ENCODE measurements at regions not wholly inside any gene's neighbourhood (a gene's known extent, or its start where the extent isn't known, plus 50 kb on each side); places are given as distances from the start of the nearest gene placed in this dataset.
"Not testable (repeated sequence)": the region's sequence is repeated elsewhere in the genome, so short reads cannot be mapped to it uniquely, and the experiment has no call there.

DNA sequence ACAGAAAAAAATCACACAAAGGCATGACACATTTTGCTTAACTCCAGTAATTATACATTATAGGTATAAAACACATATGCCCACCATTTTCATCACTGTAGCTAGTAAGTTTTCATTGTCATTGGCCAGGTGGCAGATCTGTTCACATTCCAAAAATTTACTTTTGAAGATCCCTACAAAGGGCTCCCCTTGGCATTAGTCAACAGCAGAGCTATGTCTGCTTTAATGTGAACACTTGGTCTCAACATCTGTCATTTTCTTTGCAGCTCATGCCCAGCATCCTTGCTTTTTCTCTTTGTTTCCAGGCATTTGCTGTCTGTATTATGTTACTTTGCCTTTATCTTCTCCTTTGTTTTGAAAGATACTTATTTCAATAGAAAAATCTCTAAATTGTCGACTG, 519.1 kb upstream of the FOXG1 start:
- Mint-ChIP-seq H3K9me3 (peaks cover 36% of the 10 kb centered on the region), H3K27me3 (no peaks in the 10 kb centered on the region), H3K4me3 (no peak overlapping the region), H3K4me1 (ENCODE audit: low read depth) (no peaks in the 10 kb centered on the region), H3K36me3 (ENCODE audit: low read depth) (no peaks in the 10 kb centered on the region), H3K27ac (no peak overlapping the region)
- DNase-seq, result no peak

DNA sequence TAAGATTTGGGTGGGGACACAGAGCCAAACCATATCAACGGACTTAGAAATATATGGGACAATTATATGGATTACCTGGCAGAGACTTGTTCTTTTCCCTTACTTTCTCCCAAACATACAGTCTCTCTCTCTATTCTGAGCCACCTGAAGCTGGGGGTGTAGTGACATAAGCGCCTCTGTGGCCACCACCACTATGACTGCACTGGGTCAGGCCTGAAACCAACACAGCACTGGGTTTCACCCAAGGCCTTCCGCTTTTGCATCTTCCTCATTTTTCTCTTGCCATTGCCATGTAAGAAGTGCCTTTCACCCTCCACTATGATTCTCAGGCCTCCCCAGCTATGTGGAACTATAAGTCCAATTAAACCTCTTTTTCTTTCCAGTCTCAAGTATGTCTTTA, 514.5 kb upstream of the FOXG1 start:
- H3K4me3 Mint-ChIP-seq; H3K36me3 Mint-ChIP-seq (ENCODE audit: low read depth): not testable (repeated sequence)

DNA sequence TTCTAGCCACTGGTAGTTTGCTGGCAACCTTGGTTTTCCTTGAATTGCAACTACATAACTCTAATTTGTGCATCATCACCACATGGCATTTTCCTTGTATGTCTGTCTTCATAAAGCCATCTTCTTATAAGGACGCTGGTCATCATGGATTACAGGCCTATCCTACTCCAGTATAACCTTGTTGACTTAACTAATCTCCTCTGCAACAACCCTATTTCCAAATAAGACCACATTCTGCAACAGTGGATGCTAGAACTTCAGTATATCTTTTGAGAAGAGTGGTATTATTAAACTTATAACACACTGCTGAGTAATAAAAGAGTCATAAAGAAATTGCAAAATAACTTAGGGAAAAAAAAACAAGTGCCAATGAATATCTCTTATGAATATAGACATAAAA, 511.8 kb upstream of the FOXG1 start:
- no peak overlapping the region for H3K4me3 Mint-ChIP-seq
- no peak for DNase-seq
- H3K36me3 Mint-ChIP-seq (ENCODE audit: low read depth), result no peaks in the 10 kb centered on the region
- no peaks in the 10 kb centered on the region for H3K4me1 Mint-ChIP-seq (ENCODE audit: low read depth)
- H3K9me3 Mint-ChIP-seq, result peaks cover 25% of the 10 kb centered on the region
- H3K27me3 Mint-ChIP-seq, result no peaks in the 10 kb centered on the region
- H3K27ac Mint-ChIP-seq, result no peak overlapping the region

More for the DNA sequence above, 514.5 kb upstream of the FOXG1 start:
- not testable (repeated sequence) for H3K27ac Mint-ChIP-seq; DNase-seq; H3K27me3 Mint-ChIP-seq; H3K4me1 Mint-ChIP-seq (ENCODE audit: low read depth)
- H3K9me3 Mint-ChIP-seq, result peaks cover 30% of the 10 kb centered on the region

DNA sequence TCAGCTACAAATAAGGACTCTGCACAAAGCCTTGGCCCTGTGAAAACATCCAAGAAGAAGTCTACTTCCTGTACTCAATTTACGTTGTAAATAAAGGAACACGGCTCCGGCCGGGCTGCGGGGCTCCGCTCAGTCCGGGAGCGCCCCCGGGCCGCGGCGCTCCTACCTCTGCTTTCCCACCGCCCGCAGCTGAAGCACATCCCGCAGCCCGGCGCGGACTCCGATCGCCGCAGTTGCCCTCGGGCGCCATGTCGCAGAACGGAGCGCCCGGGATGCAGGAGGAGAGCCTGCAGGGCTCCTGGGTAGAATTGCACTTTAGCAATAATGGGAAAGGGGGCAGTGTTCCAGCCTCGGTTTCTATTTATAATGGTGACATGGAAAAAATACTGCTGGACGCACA, 502.3 kb upstream of the FOXG1 start:
- DNase-seq, result no peak

DNA sequence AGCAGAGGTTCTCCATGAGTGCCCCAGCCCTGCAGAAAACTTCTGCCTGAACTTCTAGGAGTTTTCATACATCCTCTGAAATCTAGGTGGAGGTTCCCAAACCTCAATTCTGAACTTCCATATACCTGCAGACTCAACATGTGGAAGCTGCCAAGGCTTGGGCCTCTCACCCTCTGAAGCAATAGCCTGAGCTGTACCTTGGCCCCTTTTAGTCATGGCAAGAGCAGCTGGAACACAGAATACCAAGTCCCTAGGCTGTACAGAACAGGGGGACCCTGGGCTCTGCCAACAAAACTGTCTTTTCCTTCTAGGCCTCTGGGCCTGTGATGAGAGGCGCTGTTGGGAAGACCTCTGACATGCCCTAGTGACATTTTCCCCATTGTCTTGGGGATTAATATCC, 494.3 kb upstream of the FOXG1 start:
- H3K4me3 Mint-ChIP-seq, result no peak overlapping the region
- DNase-seq, result no peak
- peaks cover 34% of the 10 kb centered on the region for H3K9me3 Mint-ChIP-seq
- no peak overlapping the region for H3K27ac Mint-ChIP-seq
- H3K27me3 Mint-ChIP-seq, result no peaks in the 10 kb centered on the region
- no peaks in the 10 kb centered on the region for H3K36me3 Mint-ChIP-seq (ENCODE audit: low read depth)
- H3K4me1 Mint-ChIP-seq (ENCODE audit: low read depth), result no peaks in the 10 kb centered on the region

More for the DNA sequence above, 502.3 kb upstream of the FOXG1 start:
- H3K4me1 Mint-ChIP-seq (ENCODE audit: low read depth), result no peaks in the 10 kb centered on the region
- no peak overlapping the region for H3K4me3 Mint-ChIP-seq
- H3K27ac Mint-ChIP-seq, result no peak overlapping the region
- peaks cover 36% of the 10 kb centered on the region for H3K9me3 Mint-ChIP-seq
- no peaks in the 10 kb centered on the region for H3K27me3 Mint-ChIP-seq
- no peaks in the 10 kb centered on the region for H3K36me3 Mint-ChIP-seq (ENCODE audit: low read depth)

DNA sequence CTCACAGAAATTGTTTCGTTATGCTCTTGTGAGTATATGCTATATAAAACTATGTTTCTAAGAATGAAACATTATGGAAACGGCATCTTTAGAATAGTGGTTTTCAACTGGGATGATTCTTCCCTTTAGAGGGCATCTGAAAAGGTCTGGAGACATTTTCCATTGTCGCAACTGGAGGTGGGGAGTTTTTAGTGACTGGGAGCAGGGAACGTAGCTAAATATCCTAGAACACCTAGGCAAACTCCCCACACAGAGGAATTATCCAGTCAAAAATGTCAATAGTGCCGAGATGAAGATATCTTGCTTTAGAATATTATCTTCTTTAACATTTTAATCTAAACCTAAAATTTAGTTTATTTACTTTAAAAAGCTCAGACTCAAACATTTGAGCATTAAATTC, 486.1 kb upstream of the FOXG1 start:
- DNase-seq, result no peak
- peaks cover 22% of the 10 kb centered on the region for H3K9me3 Mint-ChIP-seq
- H3K36me3 Mint-ChIP-seq (ENCODE audit: low read depth), result no peaks in the 10 kb centered on the region
- H3K4me3 Mint-ChIP-seq, result no peak overlapping the region
- H3K27ac Mint-ChIP-seq, result no peak overlapping the region
- H3K4me1 Mint-ChIP-seq (ENCODE audit: low read depth), result no peaks in the 10 kb centered on the region
- H3K27me3 Mint-ChIP-seq, result no peaks in the 10 kb centered on the region

DNA sequence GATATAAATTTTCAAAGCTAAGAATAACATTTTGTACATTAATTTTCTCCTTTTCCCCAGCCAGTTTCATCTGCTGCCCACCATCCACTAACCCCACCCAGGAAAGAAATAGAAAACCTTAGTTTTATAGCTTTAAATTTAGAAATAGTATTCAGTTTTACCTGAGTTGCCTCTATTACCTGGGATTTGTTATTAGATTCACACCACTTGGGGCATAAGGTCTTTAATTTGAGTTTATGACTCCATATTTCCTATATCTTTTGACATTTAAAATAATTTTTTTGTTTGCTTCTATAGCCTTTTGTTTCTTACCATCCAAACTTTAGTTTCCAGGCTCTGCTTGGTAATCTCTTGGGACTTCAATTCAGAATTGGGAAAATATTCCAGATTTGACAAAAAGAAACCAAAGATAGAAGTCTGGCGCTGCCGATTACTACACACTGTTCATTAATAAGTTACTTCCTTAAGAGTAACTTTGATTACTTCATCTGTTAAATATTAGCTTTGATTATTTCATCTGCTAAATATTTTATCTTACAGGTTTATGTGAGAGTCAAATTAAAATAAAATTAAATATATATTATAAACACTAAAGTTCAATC, 485.5 kb upstream of the FOXG1 start:
- no peaks in the 10 kb centered on the region for H3K27me3 Mint-ChIP-seq
- no peaks in the 10 kb centered on the region for H3K4me1 Mint-ChIP-seq (ENCODE audit: low read depth)
- H3K4me3 Mint-ChIP-seq, result no peak overlapping the region
- H3K27ac Mint-ChIP-seq, result no peak overlapping the region
- peaks cover 17% of the 10 kb centered on the region for H3K9me3 Mint-ChIP-seq
- no peak for DNase-seq
- no peaks in the 10 kb centered on the region for H3K36me3 Mint-ChIP-seq (ENCODE audit: low read depth)

DNA sequence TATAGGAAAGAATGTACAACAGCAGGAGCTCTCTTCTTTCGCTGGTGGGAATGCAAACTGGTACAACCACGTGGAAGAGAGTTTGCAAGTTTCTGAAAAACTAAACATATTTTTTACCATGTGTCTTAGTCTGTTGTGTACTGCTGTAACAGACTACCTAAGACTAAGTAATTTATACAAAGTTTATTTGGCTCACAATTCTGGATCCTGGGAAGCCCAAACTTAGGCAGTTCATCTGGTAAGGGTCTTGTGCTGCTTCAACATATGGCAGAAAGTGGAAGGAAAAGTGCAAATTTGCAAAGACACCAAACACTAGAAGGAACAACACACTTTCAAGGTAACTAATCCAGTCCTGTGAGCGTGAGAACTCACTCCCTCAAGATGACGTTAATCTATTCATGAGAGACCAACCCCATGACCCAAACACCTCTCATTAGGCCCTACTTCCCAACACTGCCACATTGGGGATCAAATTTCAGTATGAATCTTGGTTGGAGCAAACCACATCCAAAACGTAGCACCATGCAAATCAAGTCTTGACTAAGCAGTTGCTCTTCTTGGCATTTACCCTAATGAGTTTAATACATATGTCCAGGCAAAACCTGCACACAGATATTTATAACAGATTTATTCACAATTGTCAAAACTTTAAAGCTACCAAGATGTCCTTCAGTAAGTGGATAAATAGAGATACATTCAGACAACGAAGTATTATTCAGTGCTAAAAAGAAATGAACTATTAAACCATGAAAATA, 481.9 kb upstream of the FOXG1 start:
- H3K4me3 Mint-ChIP-seq, result no peak overlapping the region
- DNase-seq, result no peak
- peaks cover 27% of the 10 kb centered on the region for H3K9me3 Mint-ChIP-seq
- no peaks in the 10 kb centered on the region for H3K4me1 Mint-ChIP-seq (ENCODE audit: low read depth)
- H3K27me3 Mint-ChIP-seq, result no peaks in the 10 kb centered on the region
- no peaks in the 10 kb centered on the region for H3K36me3 Mint-ChIP-seq (ENCODE audit: low read depth)
- no peak overlapping the region for H3K27ac Mint-ChIP-seq

DNA sequence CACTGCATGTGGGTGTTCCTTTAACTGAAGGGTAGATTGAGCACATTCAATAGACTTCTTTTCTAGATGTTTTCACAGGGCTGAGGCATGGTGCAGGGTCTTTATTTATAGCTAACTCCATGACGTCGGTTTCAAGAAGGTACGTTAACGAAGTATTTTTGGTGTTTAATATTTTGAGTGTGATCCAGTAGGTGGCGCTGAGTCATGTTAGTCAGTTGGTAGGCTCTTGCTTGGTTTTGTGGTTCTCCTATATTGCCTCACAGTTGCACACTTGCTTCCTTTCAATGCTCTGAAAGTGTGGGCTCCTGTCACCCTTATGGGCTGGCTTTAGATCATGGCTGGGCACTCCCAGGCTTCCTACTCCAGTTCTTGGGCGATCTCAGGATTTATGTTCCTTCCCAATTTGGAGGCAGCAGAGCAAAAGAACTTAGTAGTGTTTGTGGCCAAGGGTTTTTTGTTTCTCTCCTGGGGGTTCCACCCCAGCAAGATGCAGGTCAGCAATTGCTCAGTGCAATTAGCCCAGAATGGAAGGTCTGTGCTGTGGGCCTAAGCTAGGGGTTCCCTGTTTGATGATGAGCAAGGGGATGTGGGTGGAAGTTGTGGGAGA, 471.6 kb upstream of the FOXG1 start:
- no peaks in the 10 kb centered on the region for H3K27me3 Mint-ChIP-seq
- peaks cover 58% of the 10 kb centered on the region for H3K9me3 Mint-ChIP-seq
- H3K4me3 Mint-ChIP-seq, result no peak overlapping the region
- no peak for DNase-seq
- H3K4me1 Mint-ChIP-seq (ENCODE audit: low read depth), result no peaks in the 10 kb centered on the region
- H3K36me3 Mint-ChIP-seq (ENCODE audit: low read depth), result no peaks in the 10 kb centered on the region
- H3K27ac Mint-ChIP-seq, result no peak overlapping the region

DNA sequence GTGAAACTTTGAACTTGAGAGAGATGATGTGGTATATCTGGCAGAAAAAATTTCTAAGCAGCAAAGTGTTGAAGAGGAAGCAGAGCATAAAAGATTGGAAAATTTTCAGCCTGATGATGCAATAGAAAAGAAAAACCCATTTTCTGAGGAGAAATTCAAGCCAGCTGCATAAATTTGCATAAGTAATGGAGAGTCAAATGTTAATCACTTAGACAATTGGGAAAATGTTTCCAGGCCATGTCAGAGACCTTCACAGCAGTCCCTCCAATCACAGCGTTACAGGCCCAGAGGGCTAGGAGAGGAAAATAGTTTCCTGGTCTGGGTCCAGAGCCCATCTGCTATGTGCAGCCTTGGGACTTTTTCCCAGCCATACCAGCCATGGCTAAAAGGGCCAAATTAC, 469.0 kb upstream of the FOXG1 start:
- Mint-ChIP-seq H3K9me3 (peaks cover 43% of the 10 kb centered on the region), H3K4me3 (no peak overlapping the region), H3K4me1 (ENCODE audit: low read depth) (no peaks in the 10 kb centered on the region), H3K27me3 (no peaks in the 10 kb centered on the region), H3K27ac (no peak overlapping the region), H3K36me3 (ENCODE audit: low read depth) (no peaks in the 10 kb centered on the region)
- no peak for DNase-seq

DNA sequence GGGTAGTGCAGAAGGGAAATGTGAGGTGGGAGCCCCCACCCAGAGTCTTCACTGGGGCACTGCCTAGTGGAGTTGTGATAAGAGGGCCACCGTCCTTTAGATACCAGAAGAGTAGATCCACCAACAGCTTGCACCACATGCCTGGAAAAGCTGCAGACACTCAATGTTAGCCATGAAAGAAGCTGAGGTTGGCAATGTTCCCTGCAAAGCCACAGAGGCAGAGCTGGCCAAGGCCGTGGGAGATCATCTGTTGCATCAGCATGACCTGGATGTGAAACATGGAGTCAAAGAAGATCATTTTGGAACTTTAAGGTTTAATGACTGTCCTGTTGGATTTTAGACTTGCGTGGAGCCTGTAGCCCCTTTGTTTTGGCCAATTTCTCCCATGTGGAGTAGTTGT, 468.4 kb upstream of the FOXG1 start:
- Mint-ChIP-seq H3K36me3 (ENCODE audit: low read depth) (no peaks in the 10 kb centered on the region), H3K4me1 (ENCODE audit: low read depth) (no peaks in the 10 kb centered on the region), H3K4me3 (no peak overlapping the region), H3K27ac (no peak overlapping the region), H3K27me3 (no peaks in the 10 kb centered on the region), H3K9me3 (peaks cover 44% of the 10 kb centered on the region)
- no peak for DNase-seq

DNA sequence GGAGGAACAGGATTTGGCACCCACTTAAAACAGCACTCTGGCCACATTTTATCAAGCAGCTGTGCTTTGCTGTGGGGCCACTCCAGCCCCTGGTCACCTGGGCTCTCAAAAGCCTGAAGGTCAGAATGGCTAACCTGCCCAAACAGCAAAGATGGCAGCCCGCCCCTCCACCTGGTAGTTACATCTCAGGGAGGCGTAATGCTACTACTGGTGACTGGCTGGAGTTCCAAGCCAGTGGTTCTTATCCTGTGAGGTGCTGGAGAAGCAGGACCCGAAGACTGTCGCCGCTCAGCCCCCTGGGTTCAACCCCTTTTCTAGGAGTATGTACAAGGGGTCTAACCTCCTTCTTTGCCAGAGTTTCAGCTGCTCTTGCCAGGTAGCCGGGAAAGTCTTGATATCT, 467.4 kb upstream of the FOXG1 start:
- no peaks in the 10 kb centered on the region for H3K36me3 Mint-ChIP-seq (ENCODE audit: low read depth)
- no peaks in the 10 kb centered on the region for H3K27me3 Mint-ChIP-seq
- H3K9me3 Mint-ChIP-seq, result peaks cover 38% of the 10 kb centered on the region
- H3K27ac Mint-ChIP-seq, result no peak overlapping the region
- no peak for DNase-seq
- no peak overlapping the region for H3K4me3 Mint-ChIP-seq
- no peaks in the 10 kb centered on the region for H3K4me1 Mint-ChIP-seq (ENCODE audit: low read depth)

DNA sequence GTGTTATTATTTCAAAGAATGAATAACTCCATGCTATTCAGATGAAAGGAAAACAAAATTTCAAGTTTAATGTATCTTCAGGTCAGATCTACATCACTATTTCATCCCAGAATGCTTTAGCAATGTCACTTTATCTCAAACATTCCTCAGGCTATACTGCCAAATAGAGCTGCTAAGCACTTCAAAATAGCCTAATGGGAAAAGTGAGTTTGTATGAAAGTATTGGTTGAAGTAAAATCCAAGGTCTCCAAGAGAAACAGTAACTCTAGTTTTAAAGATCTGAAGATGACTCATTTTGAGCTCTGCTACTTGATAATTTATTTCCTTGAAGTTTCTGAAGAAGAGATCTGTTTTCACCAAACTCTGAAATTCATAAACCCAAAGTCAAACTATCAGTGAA, 466.2 kb upstream of the FOXG1 start:
- Mint-ChIP-seq H3K9me3 (peaks cover 31% of the 10 kb centered on the region), H3K4me3 (no peak overlapping the region), H3K36me3 (ENCODE audit: low read depth) (no peaks in the 10 kb centered on the region), H3K27me3 (no peaks in the 10 kb centered on the region), H3K4me1 (ENCODE audit: low read depth) (no peaks in the 10 kb centered on the region), H3K27ac (no peak overlapping the region)
- no peak for DNase-seq

DNA sequence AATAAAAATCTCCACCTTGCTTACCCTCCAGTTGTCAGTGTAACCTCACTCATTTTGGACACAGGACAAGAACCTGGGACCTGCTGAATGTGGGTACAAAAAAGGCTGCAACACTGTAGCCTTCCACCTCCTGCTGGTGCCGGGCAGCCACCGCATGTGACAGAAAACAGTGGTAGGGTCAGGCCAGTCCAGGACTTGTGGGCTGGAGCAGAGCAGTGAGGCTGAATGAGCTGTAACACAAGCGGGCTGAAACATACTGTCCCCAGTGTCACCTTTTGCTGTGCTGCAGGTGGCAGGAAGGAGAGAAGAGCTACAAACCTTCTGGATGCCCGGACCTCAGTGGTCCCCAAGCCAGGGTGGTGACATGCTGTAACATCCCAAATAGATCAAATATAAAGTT, 465.4 kb upstream of the FOXG1 start:
- H3K9me3 Mint-ChIP-seq, result peaks cover 31% of the 10 kb centered on the region
- H3K27ac Mint-ChIP-seq, result no peak overlapping the region
- no peaks in the 10 kb centered on the region for H3K4me1 Mint-ChIP-seq (ENCODE audit: low read depth)
- no peak for DNase-seq
- H3K27me3 Mint-ChIP-seq, result no peaks in the 10 kb centered on the region
- no peak overlapping the region for H3K4me3 Mint-ChIP-seq
- no peaks in the 10 kb centered on the region for H3K36me3 Mint-ChIP-seq (ENCODE audit: low read depth)

DNA sequence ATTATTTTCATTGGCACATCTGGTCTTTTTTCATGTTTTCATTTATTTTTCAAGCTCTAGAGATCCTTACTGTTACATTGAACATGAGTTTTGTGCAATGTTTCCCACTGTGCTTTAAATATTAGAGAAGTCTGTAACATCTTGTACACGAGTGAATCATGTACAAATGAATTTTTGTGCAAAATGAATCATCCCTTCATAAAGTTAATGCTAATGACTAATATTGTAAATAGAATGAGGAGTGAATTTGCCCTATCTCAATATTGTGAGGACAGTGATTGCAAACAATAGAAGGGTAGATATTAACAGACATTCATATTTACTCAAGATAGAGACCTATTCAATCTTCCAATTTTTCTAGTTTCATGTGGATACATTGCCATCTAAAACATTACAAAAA, 463.3 kb upstream of the FOXG1 start:
- peaks cover 22% of the 10 kb centered on the region for H3K9me3 Mint-ChIP-seq
- no peaks in the 10 kb centered on the region for H3K27me3 Mint-ChIP-seq
- H3K36me3 Mint-ChIP-seq (ENCODE audit: low read depth), result no peaks in the 10 kb centered on the region
- H3K4me1 Mint-ChIP-seq (ENCODE audit: low read depth), result no peaks in the 10 kb centered on the region
- no peak overlapping the region for H3K4me3 Mint-ChIP-seq
- DNase-seq, result no peak
- no peak overlapping the region for H3K27ac Mint-ChIP-seq

All from activated T-cell treated with anti-CD3 and anti-CD28 coated beads, Interleukin-2, amount 50 U/mL, for 24 hours (primary cell).